ENCODE measurements at regions not wholly inside any gene's neighbourhood (a gene's known extent, or its start where the extent isn't known, plus 50 kb on each side); places are given as distances from the start of the nearest gene placed in this dataset.

GRCh38 chr1:65084066-65084465 is 63.9 kb upstream of the AK4 start:
- TF ChIP-seq, protein P1, sequence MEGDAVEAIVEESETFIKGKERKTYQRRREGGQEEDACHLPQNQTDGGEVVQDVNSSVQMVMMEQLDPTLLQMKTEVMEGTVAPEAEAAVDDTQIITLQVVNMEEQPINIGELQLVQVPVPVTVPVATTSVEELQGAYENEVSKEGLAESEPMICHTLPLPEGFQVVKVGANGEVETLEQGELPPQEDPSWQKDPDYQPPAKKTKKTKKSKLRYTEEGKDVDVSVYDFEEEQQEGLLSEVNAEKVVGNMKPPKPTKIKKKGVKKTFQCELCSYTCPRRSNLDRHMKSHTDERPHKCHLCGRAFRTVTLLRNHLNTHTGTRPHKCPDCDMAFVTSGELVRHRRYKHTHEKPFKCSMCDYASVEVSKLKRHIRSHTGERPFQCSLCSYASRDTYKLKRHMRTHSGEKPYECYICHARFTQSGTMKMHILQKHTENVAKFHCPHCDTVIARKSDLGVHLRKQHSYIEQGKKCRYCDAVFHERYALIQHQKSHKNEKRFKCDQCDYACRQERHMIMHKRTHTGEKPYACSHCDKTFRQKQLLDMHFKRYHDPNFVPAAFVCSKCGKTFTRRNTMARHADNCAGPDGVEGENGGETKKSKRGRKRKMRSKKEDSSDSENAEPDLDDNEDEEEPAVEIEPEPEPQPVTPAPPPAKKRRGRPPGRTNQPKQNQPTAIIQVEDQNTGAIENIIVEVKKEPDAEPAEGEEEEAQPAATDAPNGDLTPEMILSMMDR (conservative IDR thresholded peaks at IDR 0.05): no peak
- no peak for TF ChIP-seq EZH2 (IDR thresholded peaks at IDR 0.05; ENCODE audit: low read depth)

All from PC-9 (cell line).